Mucosa of descending colon (tissue), 3 donors: ENCODE measurements at regions not wholly inside any gene's neighbourhood (a gene's known extent, or its start where the extent isn't known, plus 50 kb on each side); places are given as distances from the start of the nearest gene placed in this dataset.

Source experiments
- ATAC-seq: fragments of 200-7000 bp; cut with Tn5 transposase; one replicate; pipeline ENCODE4 v1.9.1; 2020; ENCODE audit warnings: mild to moderate bottlenecking, moderate library complexity
- DNase-seq, 3 donors: peaks; one replicate each; pipeline ENCODE4 v3.0.0-alpha.2; 2020
- H3K36me3 ChIP-seq: fragments of 200-600 bp; one replicate; pipeline ENCODE4 v1.8.0; 2021; ENCODE audit warnings: low read depth, mild to moderate bottlenecking
- H3K4me1 ChIP-seq: fragments of 200-600 bp; one replicate; pipeline ENCODE4 v1.8.0; 2021; ENCODE audit warnings: low read depth, mild to moderate bottlenecking
- H3K4me3 ChIP-seq: fragments of 200-600 bp; one replicate; pipeline ENCODE4 v1.8.0; 2021; ENCODE audit warnings: mild to moderate bottlenecking
- H3K9me3 ChIP-seq: fragments of 200-600 bp; one replicate; pipeline ENCODE4 v1.8.0; 2021; ENCODE audit warnings: mild to moderate bottlenecking
- CTCF ChIP-seq: fragments of 200-600 bp; IDR thresholded peaks from one replicate; pipeline ENCODE4 v1.8.0; 2022; ENCODE audit warnings: antibody characterized with exemption, mild to moderate bottlenecking
- intact Hi-C, 2 donors: fragments of 100-400 bp; cut with DNase I in 1 of 2; cut with micrococcal nuclease in 1 of 2; formaldehyde crosslinking; loops; one replicate each; pipeline versions ENCODE4 v1.11.0 to v1.11.1; 2022; cut with DNase I, micrococcal nuclease
- donor health status: DM: no; HTN: no; CAD: no; lungs with moderate emphysema.
- donor health status: DM: no; HTN: no; CAD: no.
- donor health status: DM: no; HTN: yes; CAD: no.

DNA sequence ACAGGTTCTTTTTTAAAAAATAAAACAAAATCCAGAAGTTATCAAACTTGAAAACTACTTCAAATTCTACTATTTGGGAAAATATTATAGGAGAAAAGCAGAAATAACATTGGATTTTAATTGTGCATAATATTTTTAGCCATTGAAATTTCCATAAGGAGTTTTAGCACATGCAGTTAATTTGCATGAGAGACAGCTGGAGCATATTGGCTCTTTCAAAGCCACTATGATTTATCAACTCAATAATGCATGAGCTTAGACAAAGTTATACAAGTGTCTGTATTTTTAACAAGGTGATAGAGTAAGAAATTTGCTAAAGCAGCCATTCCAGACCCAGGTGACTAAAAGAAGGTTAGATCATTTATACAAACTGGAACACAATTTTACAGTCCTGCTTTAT is 189.0 kb upstream of the TFAP2D start:
- no peak for DNase-seq
- no peak for ATAC-seq
- Histone ChIP-seq H3K9me3 (no peaks in the 10 kb centered on the region), H3K4me3 (no peak overlapping the region), H3K36me3 (no peaks in the 10 kb centered on the region), H3K4me1 (no peaks in the 10 kb centered on the region)
- TF ChIP-seq CTCF, result no peak
- intact Hi-C loops, result no loop called here

DNA sequence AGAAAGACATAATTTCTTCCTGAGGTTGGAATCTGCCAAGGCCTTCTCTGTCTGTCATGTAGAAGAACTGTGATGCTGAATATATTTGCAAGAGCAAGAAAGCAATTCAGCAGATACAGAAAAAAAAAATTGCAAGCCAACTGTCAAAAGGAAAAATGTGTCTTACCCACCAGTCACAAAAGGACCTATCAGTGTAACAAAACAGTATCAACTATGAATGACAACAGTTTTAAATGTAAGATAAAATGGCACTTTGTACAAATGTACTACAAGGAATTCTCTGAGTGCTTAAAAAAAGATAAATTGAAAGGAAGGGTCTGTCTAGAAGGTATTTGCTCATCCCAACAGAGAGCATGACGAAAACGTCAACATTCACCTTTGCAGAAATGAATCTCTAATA is 185.3 kb upstream of the TFAP2D start:
- no peak for TF ChIP-seq CTCF
- H3K36me3 ChIP-seq, result no peaks in the 10 kb centered on the region
- intact Hi-C loops, result no loop called here
- no peaks in the 10 kb centered on the region for H3K4me1 ChIP-seq
- no peak for ATAC-seq
- H3K4me3 ChIP-seq, result no peak overlapping the region
- no peak for DNase-seq
- no peaks in the 10 kb centered on the region for H3K9me3 ChIP-seq

- intact Hi-C loops, result no loop called here
- no peak overlapping the region for H3K4me3 ChIP-seq
- H3K4me1 ChIP-seq, result no peaks in the 10 kb centered on the region
- DNase-seq (no peak), ATAC-seq (no peak)
- no peak for TF ChIP-seq CTCF
- H3K36me3 ChIP-seq, result no peaks in the 10 kb centered on the region
- H3K9me3 ChIP-seq, result no peaks in the 10 kb centered on the region
These were observed 173.9 kb upstream of the TFAP2D start for GRCh38 chr6:50539447-50539846.

DNA sequence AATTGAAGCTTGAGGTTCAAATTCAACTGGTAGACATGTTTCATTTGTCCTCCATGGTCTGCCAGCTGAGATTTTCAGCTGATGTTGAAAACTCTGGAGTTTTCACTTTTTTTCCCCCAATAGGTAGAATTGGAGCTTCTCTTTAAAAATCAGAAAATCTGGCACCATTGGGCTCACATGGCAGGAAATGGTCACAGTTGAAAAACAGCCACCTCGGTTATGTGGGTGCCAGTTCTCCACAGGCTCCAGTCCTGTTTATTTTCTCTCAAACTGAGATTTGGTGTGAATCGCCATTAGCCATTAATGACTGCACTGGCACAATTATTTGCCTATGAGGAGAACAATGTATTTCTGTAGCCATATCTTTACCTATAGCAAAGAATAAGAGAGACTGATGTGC is 171.4 kb upstream of the TFAP2D start:
- TF ChIP-seq CTCF, result no peak
- no peak for DNase-seq
- intact Hi-C loops, result no loop called here
- H3K36me3 ChIP-seq, result no peaks in the 10 kb centered on the region
- no peaks in the 10 kb centered on the region for H3K4me1 ChIP-seq
- no peaks in the 10 kb centered on the region for H3K9me3 ChIP-seq
- H3K4me3 ChIP-seq, result no peak overlapping the region
- ATAC-seq, result no peak

DNA sequence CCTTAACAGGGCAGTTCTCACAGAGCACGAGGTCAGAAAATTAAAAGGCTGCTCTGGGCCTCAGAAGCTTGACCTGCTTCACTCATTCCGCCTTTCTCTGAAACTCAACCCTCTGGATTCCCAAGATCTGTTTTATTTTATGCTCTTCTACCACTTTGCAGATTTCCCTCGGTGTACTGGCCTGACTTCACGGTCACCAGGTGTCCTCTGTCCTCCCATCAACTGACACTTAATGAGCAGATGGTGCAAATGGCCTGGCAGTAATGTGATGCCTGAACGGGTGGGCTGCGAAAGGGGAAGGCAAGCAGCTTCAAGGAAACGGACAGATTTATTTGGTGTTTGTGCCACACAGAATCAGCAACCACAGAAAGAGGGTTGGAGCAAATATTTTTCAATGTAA is 169.7 kb upstream of the TFAP2D start:
- ATAC-seq (no peak), DNase-seq (no peak)
- intact Hi-C loops, result no loop called here
- TF ChIP-seq CTCF, result no peak
- Histone ChIP-seq H3K4me1 (no peaks in the 10 kb centered on the region), H3K4me3 (no peak overlapping the region), H3K36me3 (no peaks in the 10 kb centered on the region), H3K9me3 (no peaks in the 10 kb centered on the region)

DNA sequence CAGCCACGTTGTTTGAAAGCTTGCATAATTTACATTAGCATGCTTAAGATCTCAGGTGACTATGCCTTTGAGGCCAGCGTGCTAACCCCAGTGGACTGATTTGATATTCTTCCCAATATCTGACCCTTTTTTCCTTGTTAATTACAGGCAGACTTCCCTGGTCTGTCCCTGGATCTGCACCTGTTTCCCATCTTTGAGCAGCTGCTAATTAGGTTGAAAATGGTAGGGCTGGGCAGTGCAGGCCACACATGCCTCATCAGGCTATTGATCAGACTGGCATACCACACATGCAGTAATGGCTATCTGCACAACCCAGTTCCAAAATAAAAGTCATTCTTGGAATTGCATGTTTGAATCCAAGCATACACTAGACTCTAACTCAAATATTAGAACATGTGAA is 164.3 kb upstream of the TFAP2D start:
- DNase-seq (no peak), ATAC-seq (no peak)
- intact Hi-C loops, result no loop called here

More for the DNA sequence above, 164.3 kb upstream of the TFAP2D start:
- Histone ChIP-seq H3K9me3 (no peaks in the 10 kb centered on the region), H3K36me3 (no peaks in the 10 kb centered on the region), H3K4me3 (no peak overlapping the region), H3K4me1 (no peaks in the 10 kb centered on the region)
- TF ChIP-seq CTCF, result no peak
